ENCODE measurements at regions not wholly inside any gene's neighbourhood (a gene's known extent, or its start where the extent isn't known, plus 50 kb on each side); places are given as distances from the start of the nearest gene placed in this dataset.
A peak's percentile ranks its signal among the peaks of the same experiment; 100 is the strongest.

DNA sequence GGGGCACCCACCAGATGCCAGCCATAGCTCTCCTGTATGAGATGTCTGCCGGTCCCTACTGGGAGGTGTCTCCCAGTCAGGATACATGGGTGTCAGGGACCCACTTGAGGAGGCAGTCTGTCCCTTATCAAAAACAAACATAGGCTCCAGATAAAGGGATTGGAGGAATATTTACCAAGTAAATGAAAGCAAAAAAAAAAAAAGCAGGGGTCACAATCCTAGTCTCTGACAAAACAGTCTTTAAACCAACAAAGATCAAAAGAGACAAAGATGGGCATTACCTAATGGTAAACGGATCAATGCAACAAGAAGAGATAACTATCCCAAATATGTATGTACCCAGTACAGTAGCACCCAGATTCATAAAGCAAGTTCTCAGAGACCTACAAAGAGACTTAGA, 640.0 kb upstream of the LRRTM4 start (continued):
- TF ChIP-seq, protein P1, sequence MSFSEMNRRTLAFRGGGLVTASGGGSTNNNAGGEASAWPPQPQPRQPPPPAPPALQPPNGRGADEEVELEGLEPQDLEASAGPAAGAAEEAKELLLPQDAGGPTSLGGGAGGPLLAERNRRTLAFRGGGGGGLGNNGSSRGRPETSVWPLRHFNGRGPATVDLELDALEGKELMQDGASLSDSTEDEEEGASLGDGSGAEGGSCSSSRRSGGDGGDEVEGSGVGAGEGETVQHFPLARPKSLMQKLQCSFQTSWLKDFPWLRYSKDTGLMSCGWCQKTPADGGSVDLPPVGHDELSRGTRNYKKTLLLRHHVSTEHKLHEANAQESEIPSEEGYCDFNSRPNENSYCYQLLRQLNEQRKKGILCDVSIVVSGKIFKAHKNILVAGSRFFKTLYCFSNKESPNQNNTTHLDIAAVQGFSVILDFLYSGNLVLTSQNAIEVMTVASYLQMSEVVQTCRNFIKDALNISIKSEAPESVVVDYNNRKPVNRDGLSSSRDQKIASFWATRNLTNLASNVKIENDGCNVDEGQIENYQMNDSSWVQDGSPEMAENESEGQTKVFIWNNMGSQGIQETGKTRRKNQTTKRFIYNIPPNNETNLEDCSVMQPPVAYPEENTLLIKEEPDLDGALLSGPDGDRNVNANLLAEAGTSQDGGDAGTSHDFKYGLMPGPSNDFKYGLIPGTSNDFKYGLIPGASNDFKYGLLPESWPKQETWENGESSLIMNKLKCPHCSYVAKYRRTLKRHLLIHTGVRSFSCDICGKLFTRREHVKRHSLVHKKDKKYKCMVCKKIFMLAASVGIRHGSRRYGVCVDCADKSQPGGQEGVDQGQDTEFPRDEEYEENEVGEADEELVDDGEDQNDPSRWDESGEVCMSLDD (CRISPR knock-in tag; IDR thresholded peaks at IDR 0.05; ENCODE audit: borderline replicate concordance), result peak; percentile 81
- TF ChIP-seq TRIM24 (CRISPR knock-in tag; IDR thresholded peaks at IDR 0.05), result no peak
- TF ChIP-seq ARID3A (IDR thresholded peaks at IDR 0.05; ENCODE audit: low read depth, low read length), result peak; percentile 81
- TF ChIP-seq EP300 (IDR thresholded peaks at IDR 0.05; ENCODE audit: low read depth in 2 of 2, low read length in 2 of 2), result peak; percentile 64 to 91; a peak in 3 of 4 replicates
- TF ChIP-seq EP300 (CRISPR knock-in tag; IDR thresholded peaks at IDR 0.05; ENCODE audit: borderline replicate concordance), result no peak
- no peak for TF ChIP-seq ZNF691 (CRISPR knock-in tag; IDR thresholded peaks at IDR 0.05; ENCODE audit: borderline replicate concordance, low read depth)
- no peak for TF ChIP-seq TAF1 (CRISPR knock-in tag; IDR thresholded peaks at IDR 0.05)
- no peak for TF ChIP-seq ZNF354B (CRISPR knock-in tag; IDR thresholded peaks at IDR 0.05)
- TF ChIP-seq ZNF224 (CRISPR knock-in tag; IDR thresholded peaks at IDR 0.05), result no peak
- TF ChIP-seq CC2D1A (CRISPR knock-in tag; IDR thresholded peaks at IDR 0.05), result no peak
- no peak for TF ChIP-seq CREB1 (IDR thresholded peaks at IDR 0.05)
- peak; percentile 80 for TF ChIP-seq CREB1 (CRISPR knock-in tag; IDR thresholded peaks at IDR 0.05)
- no peak for TF ChIP-seq ZNF136 (CRISPR knock-in tag; IDR thresholded peaks at IDR 0.05; ENCODE audit: low read depth)
- no peak for TF ChIP-seq YEATS2 (CRISPR knock-in tag; IDR thresholded peaks at IDR 0.05; ENCODE audit: borderline replicate concordance)
- TF ChIP-seq ARID2 (CRISPR knock-in tag; IDR thresholded peaks at IDR 0.05; ENCODE audit: borderline replicate concordance), result no peak
- peak; percentile 66 to 89 for TF ChIP-seq NR2F1 (CRISPR knock-in tag; IDR thresholded peaks at IDR 0.05)
- no peak for TF ChIP-seq ZFP37 (CRISPR knock-in tag; IDR thresholded peaks at IDR 0.05; ENCODE audit: borderline replicate concordance)
- no peak for TF ChIP-seq CREBL2 (CRISPR knock-in tag; IDR thresholded peaks at IDR 0.05; ENCODE audit: borderline replicate concordance)
- TF ChIP-seq CHD4 (IDR thresholded peaks at IDR 0.05; ENCODE audit: borderline replicate concordance, low read length), result no peak
- peak; percentile 82 for TF ChIP-seq TBX2 (CRISPR knock-in tag; IDR thresholded peaks at IDR 0.05; ENCODE audit: borderline replicate concordance)
- TF ChIP-seq JUND (CRISPR knock-in tag; IDR thresholded peaks at IDR 0.05), result no peak
- TF ChIP-seq, protein P2, sequence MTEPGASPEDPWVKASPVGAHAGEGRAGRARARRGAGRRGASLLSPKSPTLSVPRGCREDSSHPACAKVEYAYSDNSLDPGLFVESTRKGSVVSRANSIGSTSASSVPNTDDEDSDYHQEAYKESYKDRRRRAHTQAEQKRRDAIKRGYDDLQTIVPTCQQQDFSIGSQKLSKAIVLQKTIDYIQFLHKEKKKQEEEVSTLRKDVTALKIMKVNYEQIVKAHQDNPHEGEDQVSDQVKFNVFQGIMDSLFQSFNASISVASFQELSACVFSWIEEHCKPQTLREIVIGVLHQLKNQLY (CRISPR knock-in tag; IDR thresholded peaks at IDR 0.05), result no peak
- no peak for TF ChIP-seq ZIK1 (CRISPR knock-in tag; IDR thresholded peaks at IDR 0.05; ENCODE audit: borderline replicate concordance, low read depth)
- TF ChIP-seq RBM39 (IDR thresholded peaks at IDR 0.05; ENCODE audit: low read depth, low read length, poor library complexity, severe bottlenecking), result no peak
- TF ChIP-seq RAD21 (CRISPR knock-in tag; IDR thresholded peaks at IDR 0.05), result no peak
- TF ChIP-seq FOXM1 (CRISPR knock-in tag; IDR thresholded peaks at IDR 0.05), result no peak
- TF ChIP-seq ZNF335 (CRISPR knock-in tag; IDR thresholded peaks at IDR 0.05), result no peak

All from HepG2 (cell line).